GM18517 (cell line): ENCODE measurements at regions not wholly inside any gene's neighbourhood (a gene's known extent, or its start where the extent isn't known, plus 50 kb on each side); places are given as distances from the start of the nearest gene placed in this dataset.
"Not testable (repeated sequence)": the region's sequence is repeated elsewhere in the genome, so short reads cannot be mapped to it uniquely, and the experiment has no call there.

ENCODE experiments used
- ATAC-seq: cut with Tn5 transposase; IDR thresholded peaks from one replicate; pipeline ENCODE4 v1.9.1; 2021; ENCODE audit warnings: mild to moderate bottlenecking, moderate library complexity; ENCODE audit not compliant: unreplicated experiment

DNA sequence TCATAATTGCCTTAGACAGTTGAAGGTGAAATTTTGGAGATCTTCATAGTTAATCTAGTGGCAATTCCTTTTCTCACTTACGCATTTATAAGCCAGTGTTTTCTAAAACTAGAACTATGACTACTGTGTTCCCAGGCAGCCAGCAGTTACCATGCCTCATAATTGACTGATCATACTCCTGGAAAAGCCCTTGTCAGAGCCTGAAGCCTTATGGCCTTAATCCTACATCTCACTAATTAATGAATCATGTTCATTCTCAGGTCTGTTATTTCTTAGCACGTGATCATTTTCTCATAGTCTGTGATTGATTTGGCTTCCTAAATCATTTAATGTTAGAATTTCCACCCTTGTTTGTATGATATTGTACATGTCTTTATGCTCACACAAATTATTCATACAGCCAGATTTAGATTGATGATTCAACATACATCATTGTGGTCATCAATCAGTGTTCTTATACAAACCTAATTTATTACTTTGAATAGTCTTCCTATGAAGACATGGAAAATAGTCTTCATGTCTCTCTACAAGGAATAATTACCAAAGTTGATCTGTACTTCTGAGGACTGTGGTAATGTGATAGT, 132.6 kb upstream of the ASCC3 start:
- ATAC-seq, result no peak

DNA sequence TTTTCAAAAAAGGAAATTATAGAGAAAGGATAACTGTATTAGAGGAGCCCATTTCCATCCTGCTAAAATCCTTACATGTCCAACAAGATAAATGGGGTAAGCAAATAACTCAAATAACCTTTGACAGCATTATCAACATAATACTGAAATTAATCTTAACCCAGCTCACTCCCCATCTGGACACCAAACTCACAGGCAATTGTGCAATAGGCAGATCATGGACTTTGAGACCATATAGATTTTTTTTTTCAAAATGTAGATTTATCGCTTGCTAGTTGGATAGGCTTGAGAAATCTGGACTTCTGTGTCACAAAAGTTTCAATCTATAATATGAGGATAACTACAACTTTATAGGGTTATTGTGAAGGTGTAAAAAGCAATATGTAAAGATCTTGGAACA, 134.4 kb upstream of the ASCC3 start:
- no peak for ATAC-seq

DNA sequence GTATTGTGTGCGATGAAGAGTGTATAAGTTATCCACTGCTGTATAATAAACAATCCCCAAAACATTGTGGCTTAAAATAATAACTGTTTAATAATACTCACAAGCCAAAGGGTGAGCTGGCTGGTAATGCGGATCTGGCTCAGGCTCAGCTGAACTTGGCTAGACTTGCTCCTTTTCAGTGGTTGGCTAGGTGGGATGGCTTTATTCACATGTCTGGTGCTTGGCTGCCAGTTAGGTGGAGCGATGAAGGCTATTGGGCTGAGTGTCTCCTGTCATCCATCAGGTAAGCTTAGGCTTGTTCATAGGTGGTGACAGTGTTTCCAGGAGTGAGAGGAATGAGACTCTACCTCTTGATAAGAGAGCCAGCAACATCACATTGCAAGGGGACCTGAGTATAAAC, 135.0 kb upstream of the ASCC3 start:
- no peak for ATAC-seq

DNA sequence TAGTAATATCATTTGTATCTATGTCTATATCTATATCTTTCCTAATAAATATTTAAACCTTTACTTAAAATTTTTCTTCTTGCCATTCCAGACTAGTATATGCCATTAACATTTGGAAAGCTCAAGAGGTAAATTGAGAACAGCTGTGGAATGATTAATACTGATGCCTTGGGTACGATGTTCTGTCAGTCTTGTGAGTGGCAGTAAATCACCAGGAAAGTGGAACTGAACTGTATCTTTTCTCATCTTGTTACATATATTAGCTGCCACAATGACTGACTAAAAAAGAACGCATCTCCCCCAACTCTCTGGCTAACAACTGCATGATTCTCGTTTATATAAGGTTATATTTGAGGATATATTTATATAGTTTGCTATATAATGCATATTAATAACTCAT, 137.0 kb upstream of the ASCC3 start:
- no peak for ATAC-seq

- ATAC-seq, result no peak
These were observed 140.4 kb upstream of the ASCC3 start for GRCh38 chr6:101021504-101021903.

DNA sequence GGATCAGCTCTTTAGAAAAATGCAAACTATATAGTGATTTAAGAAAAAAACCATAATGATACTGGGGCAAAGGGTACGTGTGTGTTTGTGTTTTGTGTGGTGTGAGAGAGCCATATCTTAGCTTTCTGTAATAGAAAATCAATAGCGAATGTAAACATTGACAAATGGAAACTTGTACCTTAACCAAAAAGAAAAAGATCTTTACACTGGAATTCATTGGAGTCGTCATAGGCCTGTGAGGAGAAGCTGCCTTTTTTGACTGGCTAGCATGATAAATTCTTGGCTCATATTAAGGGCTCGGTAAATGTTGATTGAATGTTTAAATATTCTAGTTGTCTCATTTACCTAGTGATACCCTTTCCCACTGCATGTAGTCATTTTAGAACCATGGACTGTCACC, 161.8 kb upstream of the ASCC3 start:
- ATAC-seq, result no peak

- ATAC-seq, result no peak
These were observed 177.2 kb upstream of the ASCC3 start for GRCh38 chr6:101058296-101058695.

GRCh38 chr6:101066481-101066880, 185.4 kb upstream of the ASCC3 start:
- ATAC-seq, result no peak

GRCh38 chr6:101069191-101069795, 188.2 kb upstream of the ASCC3 start:
- no peak for ATAC-seq

GRCh38 chr6:101070044-101070608, 189.0 kb upstream of the ASCC3 start:
- ATAC-seq, result no peak

- no peak for ATAC-seq
These were observed 196.2 kb upstream of the ASCC3 start for GRCh38 chr6:101077344-101077743.

GRCh38 chr6:101079696-101080270, 198.7 kb upstream of the ASCC3 start:
- ATAC-seq, result no peak

DNA sequence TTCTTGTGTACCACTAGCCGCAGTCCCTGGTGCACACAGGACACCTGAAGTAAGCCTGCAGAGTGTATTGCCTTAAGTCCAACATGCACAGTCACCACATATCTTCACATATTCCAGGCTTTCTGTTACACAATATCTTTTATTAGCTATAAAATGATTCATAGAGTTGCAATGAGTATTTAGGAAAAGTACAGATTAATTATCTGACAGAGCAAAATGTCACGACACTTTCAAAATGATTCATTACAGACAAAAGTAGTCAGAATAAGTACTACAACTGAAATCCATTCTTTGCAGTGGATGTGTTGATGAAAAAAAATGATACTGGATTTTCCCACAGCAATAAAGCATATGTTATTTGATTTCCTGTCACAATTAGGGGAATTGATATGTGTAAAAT, 199.5 kb upstream of the ASCC3 start:
- ATAC-seq, result no peak

DNA sequence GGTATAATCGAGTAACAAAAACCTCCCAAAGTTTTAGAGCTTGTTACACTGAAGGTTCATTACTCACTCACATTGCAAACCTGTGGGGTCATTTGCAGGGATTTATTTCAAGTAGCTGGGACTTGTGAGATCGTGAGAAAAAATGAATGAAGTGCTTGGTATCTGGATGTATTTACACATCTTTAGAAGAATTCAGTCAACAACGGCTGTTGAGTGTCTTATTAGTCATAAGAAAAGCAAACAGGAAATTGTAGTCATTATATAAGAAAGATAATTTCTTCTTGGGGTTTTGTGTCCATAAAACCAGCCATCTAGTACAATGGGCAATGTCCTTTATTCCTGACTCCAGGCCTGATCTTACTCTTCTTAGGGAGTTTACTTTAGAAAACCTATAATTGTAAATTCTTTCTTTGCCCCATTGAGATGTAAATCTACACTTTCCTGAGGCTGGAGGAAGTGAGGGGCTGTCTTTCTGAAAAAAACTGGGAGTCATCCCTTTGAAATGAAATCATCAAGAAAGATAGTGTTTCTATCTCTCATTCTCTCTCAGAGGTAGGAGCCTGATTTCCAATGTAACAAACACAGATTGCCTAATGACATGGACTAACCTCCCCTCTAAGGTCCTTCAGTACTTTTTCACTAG, 202.5 kb upstream of the ASCC3 start:
- ATAC-seq, result no peak

DNA sequence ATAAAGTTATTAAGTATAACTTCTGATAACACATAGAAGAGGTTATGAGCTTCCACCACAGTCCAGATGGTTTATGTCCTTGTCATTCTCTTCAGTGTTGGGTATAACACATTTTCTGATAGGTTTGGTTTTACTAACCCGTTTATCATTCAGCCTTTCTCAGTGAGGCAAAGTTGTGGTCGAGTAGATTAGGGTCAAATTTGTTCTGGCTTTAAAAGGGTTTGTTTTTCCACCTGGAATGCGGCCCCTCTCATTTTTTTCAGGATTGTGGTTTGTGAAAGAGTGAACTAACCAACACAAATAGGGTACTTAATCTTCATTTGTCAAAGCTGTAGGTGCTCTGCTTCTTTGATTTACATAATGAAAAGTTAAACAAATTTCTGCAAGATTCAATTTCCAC, 204.2 kb upstream of the ASCC3 start:
- ATAC-seq, result no peak

DNA sequence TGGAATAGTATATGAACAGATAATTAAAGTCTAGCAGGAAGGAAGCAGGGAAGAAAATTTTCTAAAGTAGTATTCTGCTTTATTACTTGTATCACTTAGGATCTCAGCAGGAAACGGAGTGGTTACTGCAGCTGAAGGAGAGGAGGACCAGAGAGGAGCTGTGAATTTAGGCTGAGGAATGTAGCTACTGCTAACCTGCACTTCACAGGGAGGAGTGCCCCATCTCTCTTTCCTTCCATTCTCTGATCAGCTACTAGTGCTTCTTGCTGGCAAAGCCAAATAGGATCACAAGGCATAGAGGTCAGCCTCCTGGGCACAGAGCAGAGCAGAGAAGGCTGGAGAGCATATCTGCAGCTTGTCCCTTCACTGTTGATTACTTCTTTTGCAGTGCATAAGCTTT, 205.3 kb upstream of the ASCC3 start:
- ATAC-seq, result no peak

GRCh38 chr6:101088594-101088993, 207.5 kb upstream of the ASCC3 start:
- ATAC-seq, result no peak

GRCh38 chr6:101089640-101090039, 208.5 kb upstream of the ASCC3 start:
- no peak for ATAC-seq

DNA sequence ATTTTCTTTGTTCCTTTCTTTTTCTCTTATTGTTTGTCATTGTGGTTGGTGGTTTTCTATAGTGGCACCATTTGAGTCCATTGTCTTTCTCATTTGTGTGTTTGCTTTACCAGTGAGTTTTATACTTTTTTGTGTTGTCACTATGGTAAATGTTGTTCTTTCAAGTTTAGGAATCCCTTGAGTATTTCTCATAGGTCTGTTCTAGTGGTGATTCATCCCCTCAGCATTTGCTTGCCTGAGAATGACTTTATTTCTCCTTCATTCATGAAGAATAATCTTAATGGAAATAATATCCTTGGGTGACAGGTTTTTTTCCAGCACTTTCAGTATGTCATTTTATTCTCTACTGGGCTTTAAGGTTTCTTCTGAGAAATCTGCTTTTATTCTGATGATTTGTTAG, 209.2 kb upstream of the ASCC3 start:
- ATAC-seq, result no peak

DNA sequence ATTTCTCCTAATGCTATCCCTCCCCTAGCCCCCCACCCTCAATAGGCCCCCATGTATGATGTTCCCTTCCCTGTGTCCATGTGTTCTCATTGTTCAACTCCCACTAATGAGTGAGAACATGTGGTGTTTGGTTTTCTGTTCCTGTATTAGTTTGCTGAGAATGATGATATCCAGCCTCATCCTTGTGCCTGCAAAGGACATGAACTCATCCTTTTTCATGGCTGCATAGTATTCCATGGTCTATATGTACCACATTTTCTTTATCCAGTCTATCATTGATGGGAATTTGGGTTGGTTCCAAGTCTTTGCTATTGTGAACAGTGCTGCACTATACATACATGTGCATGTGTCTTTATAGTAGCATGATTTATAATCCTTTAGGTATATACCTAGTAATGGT, 217.5 kb upstream of the ASCC3 start:
- not testable (repeated sequence) for ATAC-seq

DNA sequence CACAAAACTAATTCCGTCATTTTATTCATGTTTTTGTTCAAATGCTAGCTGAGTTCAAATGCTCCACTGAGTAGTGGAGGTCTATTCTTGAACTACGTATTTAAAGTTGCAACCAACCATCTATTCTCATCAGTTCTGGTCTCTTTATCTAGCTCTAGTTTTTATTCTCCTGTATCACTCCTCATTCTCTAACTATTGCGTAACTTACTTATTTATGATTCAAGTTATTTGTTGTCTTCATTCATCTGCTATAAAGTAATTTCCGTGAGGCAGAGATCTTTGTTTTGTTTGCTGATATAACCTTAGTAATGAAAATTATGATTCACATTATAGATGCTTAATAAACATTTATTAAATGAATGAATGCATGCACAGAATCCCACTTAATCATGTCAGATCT, 221.6 kb upstream of the ASCC3 start:
- ATAC-seq, result no peak

DNA sequence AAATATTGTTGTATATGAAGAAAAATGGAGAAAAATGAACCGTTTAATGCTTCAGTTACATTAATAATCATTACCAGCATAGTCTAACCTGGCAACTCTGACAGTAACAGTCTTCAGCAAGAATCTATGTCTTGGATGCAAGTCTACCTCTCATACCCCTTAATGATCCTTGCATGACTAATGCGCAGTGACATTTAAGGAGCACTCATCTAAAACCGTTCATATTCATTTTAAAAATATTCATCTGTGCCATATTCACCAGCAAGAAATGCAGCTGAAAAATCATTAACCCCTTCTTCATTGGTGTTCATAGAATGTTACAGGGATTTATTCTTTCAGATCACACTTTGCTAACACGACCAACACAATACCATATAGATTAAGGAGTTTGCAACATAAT, 227.2 kb upstream of the ASCC3 start:
- ATAC-seq, result no peak
